ENCODE measurements at regions not wholly inside any gene's neighbourhood (a gene's known extent, or its start where the extent isn't known, plus 50 kb on each side); places are given as distances from the start of the nearest gene placed in this dataset.
"Not testable (repeated sequence)": the region's sequence is repeated elsewhere in the genome, so short reads cannot be mapped to it uniquely, and the experiment has no call there.

- no peak for DNase-seq
Measured at GRCh38 chr14:86777963-86778602, 1214.9 kb downstream of the GALC start.

- DNase-seq = not testable (repeated sequence)
Measured at GRCh38 chr14:86775896-86776295, 1217.1 kb downstream of the GALC start.

DNA sequence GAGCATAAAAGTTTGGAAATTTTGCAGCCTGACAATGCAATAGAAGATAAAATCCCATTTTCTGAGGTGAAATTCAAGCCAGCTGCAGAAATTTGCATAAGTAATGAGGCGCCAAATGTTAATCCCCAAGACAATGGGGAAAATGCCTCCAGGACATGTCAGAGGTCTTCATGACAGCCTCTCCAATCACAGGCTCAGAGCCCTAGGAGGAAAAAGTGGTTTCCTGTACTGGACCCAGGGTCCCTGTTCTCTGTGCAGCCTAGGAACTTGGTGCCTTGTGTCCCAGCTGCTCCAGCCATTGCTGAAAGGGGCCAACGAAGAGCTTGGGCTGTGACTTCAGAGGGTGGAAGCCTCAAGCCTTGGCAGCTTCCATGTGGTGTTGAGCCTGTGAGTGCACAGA is 1218.1 kb downstream of the GALC start:
- DNase-seq = no peak

DNA sequence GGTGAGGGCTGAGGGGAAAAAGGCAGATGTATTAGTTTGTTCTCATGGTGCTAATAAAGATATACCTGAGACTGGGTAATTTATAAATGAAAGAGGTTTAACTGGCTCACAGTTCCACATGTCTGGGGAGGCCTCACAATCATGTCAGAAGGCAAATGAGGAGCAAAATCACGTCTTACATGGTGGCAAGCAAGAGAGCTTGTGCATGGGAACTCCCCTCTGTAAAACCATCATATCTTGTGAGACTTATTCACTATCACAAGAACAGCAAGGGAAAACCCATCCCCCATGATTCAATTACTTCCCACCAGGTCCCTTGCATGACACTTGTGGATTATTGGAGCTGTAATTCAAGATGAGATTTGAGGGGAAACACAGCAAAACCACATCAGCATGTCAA is 1220.9 kb downstream of the GALC start:
- no peak for DNase-seq

GRCh38 chr14:86770186-86770585 is 1222.8 kb downstream of the GALC start:
- no peak for DNase-seq

- no peak for DNase-seq
Measured at GRCh38 chr14:86766469-86766868, 1226.5 kb downstream of the GALC start.

DNA sequence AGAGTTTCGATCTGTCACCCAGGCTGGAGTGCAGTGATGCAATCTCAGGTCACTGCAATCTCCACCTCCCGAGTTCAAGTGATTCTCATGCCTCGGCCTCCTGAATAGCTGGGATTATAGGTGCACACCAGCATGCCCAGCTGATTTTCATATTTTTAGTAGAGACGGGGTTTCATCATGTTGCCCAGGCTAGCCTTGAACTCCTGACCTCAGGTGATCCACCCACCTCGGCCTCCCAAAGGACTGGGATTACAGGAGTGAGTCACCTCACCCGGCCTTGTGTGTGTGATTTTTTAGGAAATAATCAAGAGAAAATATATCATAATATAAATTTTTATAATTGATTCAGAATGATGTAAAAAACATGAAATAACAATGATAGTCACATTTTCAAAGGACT is 1231.4 kb downstream of the GALC start:
- no peak for DNase-seq

DNA sequence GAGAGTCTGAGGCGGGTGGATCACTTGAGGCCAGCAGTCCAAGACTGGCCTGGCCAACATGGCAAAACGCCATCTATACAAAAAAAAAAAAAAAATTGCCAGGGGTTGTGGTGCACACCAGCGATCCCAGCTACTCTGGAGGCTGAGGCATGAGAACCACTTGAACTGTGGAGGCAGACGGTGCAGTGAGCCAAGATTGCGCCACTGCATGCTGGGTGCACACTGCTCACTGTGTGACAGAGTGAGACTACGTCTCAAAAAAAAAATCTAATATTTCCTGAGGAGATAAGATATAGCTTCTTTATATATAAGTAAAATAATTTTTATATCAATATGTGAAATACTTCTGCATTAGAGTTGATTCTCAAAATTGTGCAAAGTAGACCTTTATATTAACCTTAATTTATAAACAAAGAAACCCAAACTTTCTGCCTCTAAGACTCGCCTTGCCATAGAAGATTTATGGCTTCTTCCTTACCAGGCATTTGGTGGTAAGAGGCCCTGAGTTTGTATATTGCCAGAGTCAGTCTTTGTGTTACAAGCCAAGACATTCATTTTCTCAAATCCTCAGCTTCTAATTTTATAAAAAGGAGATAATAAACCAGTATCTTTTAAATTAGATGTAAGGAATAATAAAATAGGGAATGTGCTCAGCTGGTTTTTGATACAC is 1226.7 kb downstream of the FLRT2 start:
- DNase-seq = no peak

DNA sequence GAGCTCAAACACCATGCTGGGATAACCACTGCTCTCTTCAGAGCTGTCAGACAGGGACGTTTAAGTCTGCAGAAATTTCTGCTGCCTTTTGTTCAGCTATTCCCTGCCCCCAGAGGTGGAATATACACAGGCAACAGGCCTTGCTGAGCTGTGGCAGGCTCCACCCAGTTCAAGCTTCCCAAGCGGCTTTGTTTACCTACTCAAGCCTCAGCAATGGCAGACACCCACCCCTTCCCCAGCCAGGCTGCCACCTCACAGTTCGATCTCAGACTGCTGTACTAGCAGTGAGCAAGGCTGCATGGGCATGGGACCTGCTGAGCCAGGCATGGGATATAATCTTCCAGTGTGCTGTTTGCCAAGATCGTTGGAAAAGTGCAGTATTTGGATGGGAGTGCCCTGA is 1220.5 kb downstream of the FLRT2 start:
- DNase-seq = not testable (repeated sequence)

GRCh38 chr14:86739761-86740160 is 1209.8 kb downstream of the FLRT2 start:
- DNase-seq = no peak

GRCh38 chr14:86731427-86731826 is 1201.5 kb downstream of the FLRT2 start:
- DNase-seq = not testable (repeated sequence)

DNA sequence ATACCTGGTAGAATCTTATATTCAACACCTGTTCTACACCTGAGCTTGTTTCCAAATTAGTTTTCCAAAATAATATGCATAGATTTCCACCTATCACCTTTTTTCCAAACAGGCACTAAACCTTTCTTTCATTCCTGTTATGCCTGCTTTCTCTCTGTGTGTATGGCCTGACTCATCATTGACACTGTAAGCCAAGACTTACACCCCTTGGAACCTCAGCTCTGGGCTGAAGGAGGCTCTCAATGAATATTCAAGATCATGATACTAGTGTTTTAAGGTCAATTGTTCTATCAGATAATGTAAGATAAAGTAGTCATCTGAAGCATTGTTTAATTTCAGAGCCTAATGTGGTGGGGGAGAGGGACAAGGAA is 1193.3 kb downstream of the FLRT2 start:
- no peak for DNase-seq

- DNase-seq = no peak
Measured at GRCh38 chr14:86722612-86723253, 1192.8 kb downstream of the FLRT2 start.

DNA sequence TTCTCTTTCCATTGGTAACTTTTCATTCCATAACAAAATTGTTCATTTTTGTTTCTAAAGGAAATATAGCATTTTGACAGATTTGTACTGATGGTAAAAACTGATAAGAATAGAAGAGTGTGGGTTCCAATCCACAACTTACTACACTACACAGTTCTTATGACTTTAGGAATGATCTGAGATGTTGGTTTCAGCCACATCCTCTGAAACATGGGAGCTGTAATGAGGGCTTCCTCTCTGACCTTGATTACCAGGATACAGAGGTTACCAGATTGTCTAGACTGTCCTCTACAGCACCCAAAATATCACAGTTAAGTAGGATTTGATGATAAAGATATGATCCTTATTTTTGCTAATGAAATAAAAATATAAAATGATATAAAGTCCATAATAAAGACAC is 1184.6 kb downstream of the FLRT2 start:
- DNase-seq = no peak

DNA sequence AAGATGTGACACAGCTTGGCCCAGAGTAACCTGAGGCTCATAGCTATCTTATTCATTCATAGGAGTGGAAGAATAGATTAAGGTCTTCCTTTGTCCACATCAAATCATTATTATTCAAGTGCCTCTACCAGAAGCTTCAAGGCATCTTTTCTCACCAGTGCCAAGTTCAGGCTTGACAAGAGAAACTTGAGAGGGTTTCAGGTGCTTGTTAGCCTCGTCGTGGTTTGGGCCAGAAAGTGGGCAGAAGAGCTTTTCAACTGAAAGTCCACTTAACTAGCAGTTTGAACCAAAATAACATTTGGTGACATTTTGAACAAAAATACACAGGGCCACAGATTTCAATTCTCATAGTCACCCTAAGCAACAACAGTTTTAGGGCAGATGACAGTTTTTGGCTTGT is 1184.2 kb downstream of the FLRT2 start:
- no peak for DNase-seq

DNA sequence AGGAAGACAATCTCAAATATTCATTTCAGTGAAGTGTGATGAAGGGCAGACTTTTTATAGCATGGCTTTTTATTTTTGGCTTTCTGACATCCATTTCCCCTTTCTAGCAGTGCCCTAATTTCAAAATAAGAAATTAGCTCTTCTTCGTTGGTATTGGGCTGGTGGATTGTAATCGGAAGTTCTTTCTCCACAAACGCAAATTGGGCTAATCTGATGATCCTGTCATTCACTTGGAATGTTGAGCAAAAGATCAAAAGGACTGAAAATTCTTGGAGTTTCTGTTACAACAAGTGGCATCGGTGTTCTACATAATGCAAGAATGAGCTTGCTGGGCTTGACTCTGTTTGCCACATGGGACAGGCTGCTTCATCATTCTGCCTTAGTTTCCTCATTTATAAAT is 1182.8 kb downstream of the FLRT2 start:
- DNase-seq = no peak

DNA sequence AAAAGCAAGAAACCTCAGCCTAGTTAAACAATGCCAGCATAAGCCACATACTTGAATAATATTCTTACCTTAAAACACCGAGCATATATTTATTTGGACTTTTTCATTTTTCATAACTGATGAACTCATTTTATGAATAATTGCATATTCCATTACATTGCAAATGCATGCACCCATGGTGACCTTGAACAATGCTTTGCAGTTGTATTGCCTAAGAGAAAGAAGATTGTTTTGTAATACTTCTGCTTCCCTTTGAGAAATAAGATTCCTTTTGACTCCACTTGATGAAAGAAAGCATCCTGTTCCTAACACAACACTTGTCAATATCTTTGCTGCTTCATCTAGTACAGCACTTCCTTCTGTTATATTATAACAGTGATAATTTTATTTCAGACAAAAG is 1182.2 kb downstream of the FLRT2 start:
- no peak for DNase-seq

DNA sequence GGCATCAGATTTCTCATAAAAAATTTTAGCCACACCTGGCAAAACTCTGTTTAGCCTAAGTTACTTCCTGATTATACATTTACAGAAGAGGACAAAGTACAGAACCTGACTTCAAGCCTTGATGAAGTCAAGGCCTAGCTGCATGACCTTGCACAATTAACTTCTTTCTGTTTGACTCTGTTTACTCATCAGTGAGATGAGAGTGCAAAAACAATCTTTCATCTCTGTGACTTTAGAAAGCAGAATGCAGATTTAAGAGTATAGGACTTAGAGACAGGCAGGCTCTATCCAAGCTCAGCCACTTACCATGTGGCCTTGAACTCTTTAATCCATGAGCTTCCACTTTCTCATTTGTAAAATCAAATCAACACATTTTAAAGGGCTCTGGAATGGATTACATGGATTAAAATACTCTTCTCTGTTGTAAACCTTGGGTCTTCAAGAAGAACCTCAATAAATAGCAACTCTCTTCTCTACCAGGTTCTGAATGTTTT is 1178.9 kb downstream of the FLRT2 start:
- no peak for DNase-seq

GRCh38 chr14:86707071-86707470 is 1177.1 kb downstream of the FLRT2 start:
- DNase-seq = no peak

DNA sequence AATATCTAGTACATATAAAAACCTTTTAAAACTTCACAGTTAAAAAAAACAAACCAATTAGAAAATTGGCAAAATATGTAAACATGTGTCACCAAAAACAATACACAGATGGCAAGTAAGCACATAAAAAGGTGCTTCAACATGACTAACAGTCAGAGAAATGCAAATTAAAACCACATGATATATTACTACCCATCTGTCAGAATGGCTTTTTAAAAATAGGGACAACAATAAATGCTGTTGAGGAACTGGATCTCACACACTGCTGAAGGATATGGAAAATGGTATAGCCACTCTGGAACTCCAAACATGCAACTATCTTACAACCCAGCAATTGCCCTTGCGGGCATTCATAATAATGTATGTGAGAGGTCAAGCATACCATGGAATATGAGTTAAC is 1153.6 kb downstream of the FLRT2 start:
- DNase-seq = no peak

- no peak for DNase-seq
Measured at GRCh38 chr14:86675059-86675458, 1145.1 kb downstream of the FLRT2 start.

DNA sequence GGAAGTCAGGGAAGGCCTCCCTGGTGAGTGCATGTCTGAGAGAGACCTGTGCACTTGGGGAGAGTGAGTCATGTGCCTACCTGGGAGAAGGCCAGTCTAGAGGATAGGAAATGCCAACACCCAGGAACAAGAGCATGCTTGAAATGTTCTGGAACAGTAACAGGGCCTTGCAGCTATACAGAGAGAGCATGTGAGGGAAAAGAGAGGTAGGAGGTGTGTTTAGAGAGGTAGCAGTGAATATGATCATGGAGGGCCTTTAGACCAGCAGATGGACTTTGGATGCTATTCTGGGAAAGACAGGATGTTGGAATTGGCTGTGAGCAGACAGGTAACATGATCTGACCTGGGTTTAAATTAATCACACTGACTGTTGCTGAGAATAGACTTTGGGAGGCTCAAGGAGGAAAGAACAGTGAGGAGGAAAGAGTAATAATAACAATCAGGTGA is 1143.6 kb downstream of the FLRT2 start:
- DNase-seq = no peak

DNA sequence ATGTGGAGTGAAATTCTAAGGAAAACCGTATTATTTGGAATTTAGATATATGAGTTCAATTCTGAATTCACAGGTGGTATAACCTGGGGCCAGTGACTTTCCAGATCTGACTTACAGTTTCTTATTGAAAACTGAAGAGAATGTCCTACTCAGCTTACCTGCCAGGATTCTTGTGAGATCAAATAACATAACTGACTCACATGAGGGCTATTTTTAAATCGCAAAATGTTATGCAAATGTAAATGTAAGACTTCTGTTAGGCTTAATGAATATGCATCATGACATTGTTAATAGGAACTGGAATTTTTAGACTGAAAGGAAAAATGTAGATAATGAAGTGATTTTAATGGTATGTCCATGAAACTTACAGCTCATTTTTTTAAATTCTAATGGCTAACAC is 1142.1 kb downstream of the FLRT2 start:
- DNase-seq = no peak

DNA sequence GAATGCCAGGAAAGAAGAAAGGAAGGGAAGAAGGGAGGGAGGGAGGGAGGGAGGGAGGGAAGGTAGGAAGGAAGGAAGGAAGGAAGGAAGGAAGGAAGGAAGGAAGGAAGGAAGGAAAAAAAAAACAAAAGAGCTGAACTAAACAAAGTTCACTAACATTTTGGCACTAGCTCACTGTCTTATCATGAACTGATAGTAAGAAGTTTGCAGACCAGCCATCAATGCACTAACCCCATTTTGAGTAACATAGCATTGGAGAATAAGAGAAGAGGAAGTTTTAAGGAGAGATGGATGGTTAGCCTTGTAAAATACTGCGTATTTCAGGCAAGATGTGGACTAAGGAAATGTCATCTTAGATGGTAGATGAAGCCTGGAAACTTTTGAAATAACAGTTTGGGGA is 1136.0 kb downstream of the FLRT2 start:
- no peak for DNase-seq

All from activated CD4-positive, alpha-beta T cell treated with anti-CD3 and anti-CD28 coated beads for 48 hours (primary cell).